ENCODE measurements at regions not wholly inside any gene's neighbourhood (a gene's known extent, or its start where the extent isn't known, plus 50 kb on each side); places are given as distances from the start of the nearest gene placed in this dataset.
"Not testable (repeated sequence)": the region's sequence is repeated elsewhere in the genome, so short reads cannot be mapped to it uniquely, and the experiment has no call there.

DNA sequence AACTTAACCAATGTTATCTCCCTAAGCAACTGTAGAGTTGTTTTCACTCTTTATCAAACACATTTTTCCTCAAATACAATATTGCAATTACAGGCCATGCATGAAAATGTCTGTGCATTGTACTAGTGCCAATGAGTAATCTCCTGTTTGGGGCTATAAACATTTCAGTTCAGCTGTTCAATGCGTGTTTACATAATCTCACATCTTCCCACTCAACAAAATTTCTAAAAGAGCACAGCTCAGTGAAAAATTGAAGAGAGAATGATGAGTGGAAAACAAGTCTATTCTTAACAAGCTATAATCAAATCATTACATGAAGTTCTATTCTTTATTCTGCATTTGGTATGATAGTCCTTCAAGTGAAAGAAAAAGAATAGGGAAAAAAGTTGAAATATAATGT is 780.5 kb upstream of the CDH9 start:
- no peak for DNase-seq

DNA sequence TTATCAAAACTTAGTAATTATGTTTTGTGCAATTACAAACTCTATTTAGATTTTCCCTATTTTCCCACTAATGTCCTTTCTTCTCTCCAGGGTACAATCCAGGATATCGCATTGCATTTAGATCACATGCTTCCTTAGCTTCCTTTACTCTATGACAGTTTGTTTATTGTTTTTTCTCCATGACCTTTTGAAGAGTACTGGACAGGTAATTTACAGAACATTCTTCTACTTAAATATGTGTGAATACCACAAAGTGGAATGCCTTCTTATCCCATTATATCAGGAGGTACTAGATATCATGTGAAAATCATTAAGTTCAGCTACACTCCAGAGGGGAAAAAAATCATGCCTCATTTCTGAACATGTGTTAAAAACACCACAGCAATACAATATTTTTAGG is 776.6 kb upstream of the CDH9 start:
- DNase-seq = no peak

DNA sequence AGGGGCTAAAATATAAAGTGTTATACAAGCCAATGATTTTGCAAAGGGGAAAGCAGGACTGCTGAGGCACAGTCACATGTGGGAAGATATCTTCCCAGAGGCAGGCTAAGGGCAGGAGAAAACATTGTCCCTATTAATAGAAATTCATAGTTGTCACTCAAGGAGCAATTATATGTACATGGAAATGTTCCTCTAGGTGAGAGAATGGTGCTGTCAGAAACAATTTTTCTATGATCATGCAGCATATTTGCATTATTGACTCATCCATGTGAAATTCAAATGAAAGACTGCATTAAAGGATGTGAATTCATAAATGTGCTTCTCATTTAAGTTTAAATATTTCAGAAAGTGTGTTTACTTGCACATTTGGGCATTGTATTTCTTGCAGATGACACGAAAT is 775.9 kb upstream of the CDH9 start:
- no peak for DNase-seq

DNA sequence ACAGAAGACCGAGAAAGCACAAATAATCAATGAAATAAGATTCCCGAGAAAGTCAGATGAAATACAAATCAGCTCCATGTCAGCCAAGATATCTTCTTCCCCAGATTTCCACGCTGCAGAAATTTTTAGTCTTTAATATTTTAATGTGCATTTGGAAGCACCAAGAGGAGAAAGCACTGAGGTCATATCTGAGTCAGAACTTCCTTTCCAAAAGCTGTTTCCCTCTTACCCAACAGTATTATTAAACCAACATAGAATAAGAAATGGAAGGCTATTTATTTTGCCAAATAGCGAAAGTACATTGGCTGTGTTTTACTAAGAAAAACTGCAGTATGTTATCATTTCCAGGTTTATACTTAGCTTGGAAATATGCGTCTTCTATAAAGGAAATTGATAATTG is 772.1 kb upstream of the CDH9 start:
- DNase-seq = no peak

DNA sequence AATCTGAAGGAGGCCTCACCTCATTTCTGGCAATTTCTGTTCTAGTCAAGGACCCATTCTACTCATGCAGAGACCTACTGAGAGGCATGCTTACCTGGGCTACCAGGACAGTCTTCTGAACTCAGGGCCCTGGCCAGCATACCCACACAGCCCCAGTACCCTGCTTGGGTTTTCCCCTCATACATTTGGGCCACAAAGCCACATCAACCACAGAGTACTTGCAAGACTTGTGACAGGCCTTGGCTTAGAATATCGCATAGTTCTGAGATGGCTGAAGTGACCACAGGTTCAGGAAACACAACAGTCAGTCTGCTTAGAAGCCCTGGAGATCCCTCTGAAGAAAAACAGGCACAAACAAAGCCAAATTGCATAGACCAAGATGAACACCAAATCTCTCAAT is 758.8 kb upstream of the CDH9 start:
- no peak for DNase-seq

DNA sequence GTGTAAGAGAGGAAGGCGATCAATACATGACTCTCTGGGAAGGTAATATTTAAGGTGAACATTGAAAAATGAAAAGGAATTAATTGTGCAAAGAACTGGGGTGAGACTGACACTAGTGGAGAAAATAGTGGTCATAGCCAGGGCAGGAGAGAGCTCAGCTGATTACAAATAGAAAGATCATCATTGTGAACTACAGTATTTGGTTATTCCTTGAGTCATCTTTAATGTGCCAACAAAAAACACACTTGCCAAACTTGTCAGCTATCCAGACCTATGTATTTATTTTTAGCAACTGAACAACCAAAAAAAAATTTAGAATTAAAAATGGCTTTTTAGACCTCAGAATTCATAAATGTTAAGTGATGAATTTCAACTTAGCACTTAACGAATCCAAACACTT is 749.8 kb upstream of the CDH9 start:
- DNase-seq = no peak

DNA sequence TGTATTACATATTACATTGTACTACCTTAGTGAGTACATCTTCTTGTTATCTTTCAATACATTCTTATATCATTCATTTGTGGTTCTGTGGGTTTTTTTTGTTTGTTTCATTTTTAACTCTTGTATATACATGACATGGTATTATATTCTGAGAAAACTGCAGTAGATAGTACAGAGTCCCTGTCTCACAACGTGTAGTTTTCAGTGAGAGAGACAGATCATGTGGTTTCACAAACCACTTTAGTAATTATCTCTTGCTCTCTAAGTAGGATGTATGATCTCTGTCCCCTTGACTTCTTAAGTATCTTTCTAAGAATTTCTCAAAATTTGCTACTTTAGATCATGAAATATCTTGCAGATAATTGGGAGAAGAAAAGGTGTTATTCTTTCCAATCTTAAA is 745.9 kb upstream of the CDH9 start:
- no peak for DNase-seq

DNA sequence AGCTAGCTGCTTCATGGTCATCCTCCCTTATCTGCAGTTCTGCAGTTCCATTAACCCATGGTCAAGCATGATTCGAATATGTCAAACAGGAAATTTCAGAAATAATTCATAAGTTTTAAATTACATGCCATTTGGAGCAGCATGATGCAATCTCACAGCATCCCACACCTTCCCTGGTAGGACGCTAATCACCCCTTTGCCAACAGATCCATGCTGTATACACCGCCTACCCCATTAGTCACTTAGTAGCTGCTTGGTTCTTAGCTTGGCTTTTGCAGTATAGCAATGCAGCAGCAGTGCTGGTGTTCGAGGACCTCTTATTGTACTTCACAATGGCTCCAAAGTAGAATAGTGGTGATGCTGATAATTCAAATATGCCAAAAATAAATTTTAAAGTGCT is 739.7 kb upstream of the CDH9 start:
- DNase-seq = no peak

DNA sequence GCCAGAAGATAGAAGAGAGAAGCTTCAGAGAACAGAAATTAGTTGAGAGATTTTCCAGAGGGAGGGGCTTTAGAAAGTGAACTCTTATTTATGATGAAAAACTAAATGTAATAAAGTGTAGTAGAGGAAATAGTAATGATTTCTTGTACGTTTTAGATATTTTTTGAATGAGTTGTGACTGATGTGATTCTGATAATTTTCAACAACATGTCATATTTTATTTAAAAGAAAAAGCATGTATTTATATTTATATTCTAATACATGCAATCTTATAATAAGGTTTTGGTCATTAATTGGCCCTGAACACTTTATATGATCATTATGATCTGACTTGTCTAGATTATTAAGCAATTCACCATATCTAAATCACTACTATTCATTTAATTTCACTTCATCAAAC is 735.2 kb upstream of the CDH9 start:
- no peak for DNase-seq

DNA sequence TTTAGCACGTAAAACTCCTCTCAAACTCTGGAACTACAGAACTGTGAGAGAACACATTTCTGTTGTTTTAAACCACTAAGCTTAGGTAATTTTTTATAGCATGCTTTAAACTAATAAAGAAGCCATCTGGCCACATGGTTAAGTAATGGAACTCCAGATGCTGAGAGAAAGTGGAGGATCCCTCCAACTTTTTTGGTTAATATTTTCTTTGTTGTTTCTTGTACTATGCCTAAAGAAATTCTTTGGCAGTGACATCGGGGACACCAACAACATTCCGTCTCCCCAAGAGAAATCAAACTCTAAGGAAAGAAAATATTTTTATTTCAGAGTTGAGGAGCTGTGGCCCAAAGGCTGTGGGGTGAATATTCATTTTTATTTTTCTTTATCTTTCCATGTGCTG is 734.8 kb upstream of the CDH9 start:
- no peak for DNase-seq

DNA sequence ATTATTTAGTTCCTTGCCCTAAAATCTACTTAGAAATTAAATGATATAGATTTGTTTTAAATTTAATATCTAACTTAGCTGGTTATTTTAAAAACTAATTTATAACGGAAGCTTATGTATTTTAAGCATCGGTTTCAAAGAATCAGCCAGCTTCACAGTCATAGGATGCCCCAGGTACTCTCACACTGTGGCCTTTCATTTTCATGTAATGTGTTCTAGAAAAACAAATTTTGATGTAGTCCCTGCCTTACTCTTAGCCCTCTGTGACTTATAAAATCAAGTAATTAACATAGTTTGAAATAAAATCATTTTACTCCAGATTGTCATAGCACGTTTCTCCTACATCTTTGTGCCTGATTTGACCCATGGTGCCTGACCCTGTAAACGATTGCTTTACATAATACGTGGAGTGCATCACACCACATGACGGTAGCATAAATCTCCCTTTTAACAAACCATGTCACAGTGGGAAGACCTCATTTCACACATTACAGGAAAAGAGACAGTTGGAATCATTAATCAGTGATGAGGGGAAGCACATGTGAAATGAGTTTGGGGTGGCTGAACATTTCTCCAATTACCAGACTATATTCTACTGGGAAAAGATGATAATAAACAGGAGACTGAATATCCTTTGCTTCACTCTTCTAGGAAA is 731.5 kb upstream of the CDH9 start:
- DNase-seq = no peak

DNA sequence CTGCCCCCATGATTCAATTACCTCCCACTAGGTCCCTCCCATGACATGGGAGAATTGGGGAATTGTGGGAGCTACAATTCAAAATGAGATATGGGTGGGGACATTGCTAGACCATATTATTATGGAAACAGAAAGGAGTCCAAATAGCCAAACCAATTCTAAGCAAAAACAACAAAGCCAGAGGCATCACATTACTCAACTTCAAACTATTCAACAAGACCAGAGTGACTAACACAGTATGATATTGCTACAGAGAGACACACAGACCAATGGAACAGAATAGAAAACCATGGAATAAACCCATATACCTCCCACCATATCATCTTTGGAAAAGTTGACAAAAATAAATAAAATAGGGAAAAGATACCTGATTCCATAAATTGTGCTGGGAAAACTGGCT is 710.5 kb upstream of the CDH9 start:
- no peak for DNase-seq

DNA sequence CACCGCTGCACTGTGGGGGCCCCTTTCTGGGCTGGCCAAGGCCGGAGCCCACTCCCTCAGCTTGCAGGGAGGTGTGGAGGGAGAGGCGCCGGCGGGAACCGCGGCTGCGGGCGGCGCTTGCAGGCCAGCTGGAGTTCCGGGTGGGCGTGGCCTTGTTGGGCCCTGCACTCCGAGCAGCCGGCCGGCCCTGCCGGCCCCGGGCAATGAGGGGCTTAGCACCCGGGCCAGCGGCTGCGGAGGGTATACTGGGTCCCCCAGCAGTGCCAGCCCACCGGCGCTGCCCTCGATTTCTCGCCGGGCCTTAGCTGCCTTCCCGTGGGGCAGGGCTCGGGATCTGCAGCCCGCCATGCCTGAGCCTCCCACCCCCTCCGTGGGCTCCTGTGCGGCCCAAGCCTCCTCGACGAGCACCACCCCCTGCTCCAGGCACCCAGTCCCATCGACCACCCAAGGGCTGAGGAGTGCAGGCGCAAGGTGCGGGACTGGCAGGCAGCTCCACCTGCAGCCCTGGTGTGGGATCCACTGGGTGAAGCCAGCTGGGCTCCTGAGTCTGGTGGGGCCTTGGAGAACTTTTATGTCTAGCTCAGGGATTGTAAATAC is 705.1 kb upstream of the CDH9 start:
- not testable (repeated sequence) for DNase-seq

DNA sequence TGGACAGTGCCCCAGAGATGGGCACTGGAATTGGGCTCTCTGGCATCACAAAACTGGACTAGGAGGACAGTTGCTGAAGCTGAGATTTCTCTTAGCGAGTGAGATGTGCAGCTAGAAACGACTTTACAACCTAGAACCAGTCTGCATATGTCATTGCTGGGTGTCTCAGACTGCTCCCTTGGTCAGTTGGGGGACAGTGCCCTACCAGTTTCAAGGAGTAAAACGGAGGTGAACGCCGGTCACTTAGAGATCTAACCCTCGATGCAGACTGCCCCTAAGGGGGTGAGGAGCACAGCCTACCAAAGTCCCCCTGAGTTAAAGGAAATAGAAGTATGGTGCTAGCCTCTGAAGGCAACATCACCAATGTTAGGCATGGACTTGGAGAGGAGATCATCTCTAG is 704.4 kb upstream of the CDH9 start:
- no peak for DNase-seq

DNA sequence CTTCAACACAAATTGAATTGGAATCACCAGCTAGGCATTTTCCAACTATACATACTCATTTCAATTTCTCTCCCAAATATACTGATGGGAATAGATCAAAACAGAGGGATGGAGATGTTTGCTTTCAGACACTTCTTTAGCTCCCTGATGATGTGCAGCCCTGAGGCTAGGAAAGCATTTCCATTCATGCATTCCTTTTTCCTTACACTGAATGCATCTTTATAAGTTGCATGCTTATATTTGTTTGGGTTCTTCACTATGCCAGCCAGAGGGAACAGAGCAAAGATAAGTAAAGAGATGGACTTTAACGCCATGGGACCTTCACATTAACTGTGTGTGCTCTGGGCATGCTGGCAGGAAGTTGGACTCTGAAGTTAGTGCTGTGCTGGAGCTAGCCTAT is 696.5 kb upstream of the CDH9 start:
- no peak for DNase-seq

DNA sequence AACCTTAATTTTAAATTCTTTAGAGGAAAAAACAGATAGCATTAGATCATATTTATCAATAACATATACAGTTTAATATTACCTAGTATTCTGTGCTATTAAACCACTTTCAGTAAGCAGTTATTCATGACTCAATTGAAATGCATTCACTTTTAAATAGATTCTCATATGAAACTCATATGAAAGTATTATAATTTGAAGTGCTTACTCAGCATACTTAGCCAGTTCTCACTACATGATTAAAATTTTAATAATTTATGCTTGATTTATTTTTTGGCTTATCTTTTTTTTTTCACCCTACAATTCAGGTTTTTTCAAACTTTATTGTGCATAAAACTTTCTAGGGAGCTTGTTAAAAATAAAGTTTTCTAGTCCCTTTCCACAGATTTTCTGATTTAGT is 694.9 kb upstream of the CDH9 start:
- DNase-seq = no peak

DNA sequence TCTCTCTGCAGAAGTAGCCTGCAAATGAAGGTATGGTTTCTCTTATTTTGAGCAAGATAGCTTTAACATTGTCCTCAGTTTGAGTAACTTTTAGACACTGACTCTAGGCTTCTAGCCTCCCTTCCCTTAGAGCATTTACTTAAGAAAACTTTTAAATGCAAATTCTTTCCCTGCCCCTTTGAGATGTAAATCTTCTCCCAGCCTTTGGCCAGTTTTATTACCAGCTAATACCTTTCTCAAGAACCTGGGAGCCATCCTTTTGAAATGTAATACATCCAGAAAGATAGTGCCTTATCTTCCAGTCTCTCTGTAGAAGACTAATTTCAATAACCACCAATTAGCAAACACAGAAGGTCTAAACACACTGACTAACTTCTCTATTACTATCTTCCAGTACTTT is 688.9 kb upstream of the CDH9 start:
- no peak for DNase-seq

DNA sequence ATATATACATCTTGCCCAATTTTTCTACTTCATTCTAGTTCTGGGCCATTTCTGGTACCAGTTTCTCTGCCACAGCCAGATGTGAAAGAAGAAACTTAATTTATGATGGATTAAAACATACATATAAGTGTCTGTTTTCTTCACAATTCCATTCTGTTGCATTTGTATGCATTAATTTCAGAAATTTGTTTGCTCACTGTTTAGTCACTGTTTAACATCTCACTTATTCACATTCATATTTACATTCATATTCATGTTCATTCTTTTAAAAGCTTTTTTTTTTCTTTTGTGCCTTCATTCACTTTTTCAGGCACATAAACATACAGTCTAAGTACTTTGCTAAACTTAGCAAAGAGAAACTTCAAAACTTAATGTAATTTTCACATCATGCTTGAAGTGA is 684.0 kb upstream of the CDH9 start:
- DNase-seq = no peak

DNA sequence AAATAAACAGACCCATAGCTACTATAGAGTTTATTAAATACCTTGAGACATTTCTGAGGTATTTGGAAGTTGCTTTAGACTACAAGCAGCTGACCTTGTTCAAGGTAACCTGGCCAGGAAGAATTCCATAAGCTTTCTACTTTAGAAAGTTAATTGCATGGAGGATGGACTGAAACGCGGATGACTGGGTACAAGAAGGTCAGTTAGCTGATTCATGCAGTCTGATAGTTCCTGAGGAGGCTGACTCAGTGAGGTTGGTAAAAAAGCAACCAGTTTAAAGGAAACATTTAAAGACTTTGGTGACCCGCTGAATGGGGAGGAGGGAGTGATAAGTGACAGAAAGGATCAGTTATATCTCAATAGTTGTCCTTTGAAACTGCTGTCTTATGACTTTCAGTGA is 670.1 kb upstream of the CDH9 start:
- DNase-seq = no peak

DNA sequence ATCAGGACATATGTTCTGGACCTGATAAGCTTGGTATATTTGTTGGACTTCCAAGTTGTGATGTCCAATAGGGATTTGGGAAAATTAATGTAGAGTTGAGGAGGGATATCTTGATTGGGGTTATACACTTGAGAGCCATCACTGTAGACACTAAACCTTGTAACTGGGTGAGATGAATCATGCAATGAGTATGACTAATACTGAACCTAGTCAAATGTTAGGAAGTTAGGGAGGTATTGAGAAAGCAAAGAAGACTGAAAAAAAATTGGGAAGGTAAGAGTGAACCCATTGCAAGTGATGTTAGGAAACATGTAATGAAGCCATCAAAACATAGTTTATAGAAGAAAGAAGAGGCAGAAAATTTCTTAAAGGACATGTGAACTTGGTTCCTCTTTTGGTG is 668.4 kb upstream of the CDH9 start:
- DNase-seq = no peak

DNA sequence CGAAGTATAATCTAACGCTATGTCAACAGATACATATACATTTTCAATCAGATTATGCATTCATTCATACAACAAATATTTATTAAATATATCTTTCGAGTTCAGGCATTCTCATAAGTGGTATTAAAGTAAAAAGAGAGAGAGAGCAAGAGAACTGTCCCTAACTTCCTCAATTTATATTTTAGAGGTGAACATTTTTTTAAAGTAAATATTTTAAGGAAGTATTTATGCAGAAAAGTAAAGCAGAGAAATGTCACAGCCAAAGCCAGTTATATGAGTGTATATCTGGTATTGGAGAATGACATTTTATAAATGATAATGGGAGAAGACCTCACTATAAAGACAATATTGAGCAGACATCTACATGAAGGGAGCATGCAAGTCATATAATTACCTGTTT is 667.3 kb upstream of the CDH9 start:
- DNase-seq = no peak

DNA sequence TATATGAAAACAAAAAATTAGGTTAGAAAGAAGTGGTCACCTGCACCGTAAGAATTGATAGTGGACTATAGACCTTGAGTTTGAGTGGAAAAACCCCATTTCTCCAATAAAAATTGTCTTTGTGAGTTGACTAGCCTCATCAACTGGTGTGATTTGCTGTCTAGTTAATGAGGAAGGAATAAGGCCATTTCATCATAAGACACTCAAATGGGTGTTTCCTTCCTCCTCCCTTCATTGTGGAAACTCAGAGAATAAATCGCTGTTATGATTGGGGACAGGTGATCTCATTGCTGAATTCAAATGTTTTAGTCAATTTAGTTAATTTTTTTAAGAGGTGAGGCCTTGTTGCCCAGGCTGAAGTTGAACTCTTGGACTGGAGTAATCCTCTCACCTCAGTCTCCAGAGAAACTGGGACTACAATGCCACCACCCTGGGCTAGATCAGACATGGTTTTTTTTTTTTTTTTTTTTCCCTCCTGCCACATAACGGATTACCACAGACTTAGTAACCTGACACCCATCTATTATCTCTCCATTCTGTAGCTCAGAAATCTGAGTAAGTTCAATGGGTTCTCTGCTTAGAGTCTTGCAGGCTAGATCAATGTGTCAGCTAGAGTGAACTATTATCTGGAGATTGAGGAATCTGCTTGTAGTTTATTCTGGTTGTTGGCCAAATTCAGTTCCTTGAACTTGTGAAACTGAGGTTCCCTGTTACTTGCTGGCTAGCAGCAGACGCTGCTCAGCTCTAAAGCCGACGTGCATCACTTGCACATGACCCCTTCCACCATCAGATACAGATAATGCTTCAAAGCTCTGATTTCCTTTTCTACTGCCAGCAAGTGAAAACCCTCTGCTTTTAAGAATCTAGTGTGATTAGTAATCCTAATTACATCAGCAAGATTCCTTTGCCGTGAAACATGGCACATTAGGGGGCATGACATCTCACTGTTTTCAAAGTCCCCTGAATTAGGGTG is 663.8 kb upstream of the CDH9 start:
- no peak for DNase-seq

DNA sequence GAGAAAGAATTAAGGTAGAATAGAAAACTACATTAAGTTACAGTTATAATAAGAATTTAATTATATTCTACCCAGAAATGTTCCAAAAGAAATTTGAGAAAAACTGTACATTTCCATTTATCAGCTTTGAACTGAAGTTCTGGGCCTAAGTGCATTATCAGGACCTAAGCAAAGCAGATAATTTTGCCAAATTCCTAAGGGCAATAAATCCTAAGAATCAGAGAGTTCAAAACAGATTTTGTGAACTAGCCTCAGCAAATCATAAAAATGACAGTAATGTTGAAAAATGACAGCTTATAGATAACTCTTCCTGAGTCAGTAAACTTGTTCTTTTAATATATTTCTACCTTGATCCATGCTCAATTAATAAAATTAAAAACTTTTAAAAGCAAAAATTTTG is 662.1 kb upstream of the CDH9 start:
- no peak for DNase-seq

DNA sequence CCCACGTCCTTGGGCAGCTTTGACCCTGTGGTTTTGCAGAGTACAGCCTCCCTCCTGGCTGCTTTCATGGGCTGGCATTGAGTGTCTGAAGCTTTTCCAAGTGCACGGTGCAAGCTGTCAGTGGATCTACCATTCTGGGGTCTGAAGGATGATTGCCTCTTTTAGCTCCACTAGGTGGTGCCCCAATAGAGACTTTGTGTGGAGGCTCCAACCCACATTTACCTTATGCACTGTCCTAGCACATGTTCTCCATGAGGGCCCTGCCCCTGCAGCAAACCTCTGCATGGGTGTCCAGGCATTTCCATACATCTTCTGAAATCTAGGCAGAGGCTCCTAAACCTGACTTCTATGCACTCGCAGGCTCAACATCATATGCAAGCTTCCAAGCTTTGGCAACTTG is 644.2 kb upstream of the CDH9 start:
- no peak for DNase-seq

All from DMS 273 treated with DMSO at 0.1 percent for 48 hours (cell line).